ENCODE measurements at regions not wholly inside any gene's neighbourhood (a gene's known extent, or its start where the extent isn't known, plus 50 kb on each side); places are given as distances from the start of the nearest gene placed in this dataset.

GRCh38 chr4:89640620-89641366 is 196.2 kb downstream of the SNCA start:
- H3K4me2 ChIP-seq, result no peak overlapping the region

DNA sequence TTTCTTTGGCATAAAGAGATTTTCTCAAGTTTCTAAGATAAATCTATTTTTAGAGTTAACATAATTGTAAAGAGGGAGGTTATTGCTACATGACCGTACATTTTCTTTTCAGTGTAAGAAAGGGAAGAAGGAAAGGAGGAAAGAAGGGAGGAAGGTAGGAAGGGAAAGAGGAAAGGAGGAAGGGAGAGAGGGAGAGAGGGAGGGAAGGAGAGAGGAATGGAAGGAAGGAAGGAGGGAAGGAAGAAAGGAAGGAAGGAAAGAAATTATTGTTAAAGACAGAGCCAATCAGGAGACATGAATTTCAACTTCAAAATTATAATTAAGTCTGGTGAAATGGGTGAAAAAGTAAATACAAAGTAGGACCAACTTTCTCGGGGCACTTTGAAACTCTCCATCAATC is 197.6 kb downstream of the SNCA start:
- no peak overlapping the region for H3K4me2 ChIP-seq
- no peak overlapping the region for H3K27ac ChIP-seq
- H4K20me1 ChIP-seq, result no peaks in the 10 kb centered on the region
- H3K36me3 ChIP-seq, result no peaks in the 10 kb centered on the region
- H3K4me3 ChIP-seq, result no peak overlapping the region
- no peaks in the 10 kb centered on the region for H3K9me3 ChIP-seq (replicated peaks in 1 of 11)
- no peaks in the 10 kb centered on the region for H3K27me3 ChIP-seq
- H3K9ac ChIP-seq, result no peak overlapping the region
- H3K4me1 ChIP-seq, result no peaks in the 10 kb centered on the region
- no peak for TF ChIP-seq Cebpa-rat (IDR thresholded peaks at IDR 0.05)

More at GRCh38 chr4:89640620-89641366, 196.2 kb downstream of the SNCA start:
- H3K27ac ChIP-seq, result no peak overlapping the region
- H3K9ac ChIP-seq, result no peak overlapping the region
- H3K4me1 ChIP-seq, result no peaks in the 10 kb centered on the region
- TF ChIP-seq Cebpa-rat (IDR thresholded peaks at IDR 0.05), result no peak
- H3K36me3 ChIP-seq, result no peaks in the 10 kb centered on the region
- no peaks in the 10 kb centered on the region for H3K9me3 ChIP-seq (replicated peaks in 1 of 11)
- no peaks in the 10 kb centered on the region for H4K20me1 ChIP-seq
- H3K27me3 ChIP-seq, result no peaks in the 10 kb centered on the region
- H3K4me3 ChIP-seq, result no peak overlapping the region

GRCh38 chr4:89625599-89626293 is 211.2 kb downstream of the SNCA start:
- no peak overlapping the region for H3K9ac ChIP-seq
- no peak overlapping the region for H3K4me2 ChIP-seq
- H3K27me3 ChIP-seq, result no peaks in the 10 kb centered on the region
- no peaks in the 10 kb centered on the region for H4K20me1 ChIP-seq
- no peak for TF ChIP-seq Cebpa-rat (IDR thresholded peaks at IDR 0.05)
- no peaks in the 10 kb centered on the region for H3K9me3 ChIP-seq (replicated peaks in 1 of 11)
- H3K4me3 ChIP-seq, result no peak overlapping the region
- no peak overlapping the region for H3K27ac ChIP-seq
- H3K36me3 ChIP-seq, result no peaks in the 10 kb centered on the region
- H3K4me1 ChIP-seq, result peaks cover 0 to 8% (median 2%) of the 10 kb centered on the region in 10 experiments; a peak in 7 of 20 replicates

DNA sequence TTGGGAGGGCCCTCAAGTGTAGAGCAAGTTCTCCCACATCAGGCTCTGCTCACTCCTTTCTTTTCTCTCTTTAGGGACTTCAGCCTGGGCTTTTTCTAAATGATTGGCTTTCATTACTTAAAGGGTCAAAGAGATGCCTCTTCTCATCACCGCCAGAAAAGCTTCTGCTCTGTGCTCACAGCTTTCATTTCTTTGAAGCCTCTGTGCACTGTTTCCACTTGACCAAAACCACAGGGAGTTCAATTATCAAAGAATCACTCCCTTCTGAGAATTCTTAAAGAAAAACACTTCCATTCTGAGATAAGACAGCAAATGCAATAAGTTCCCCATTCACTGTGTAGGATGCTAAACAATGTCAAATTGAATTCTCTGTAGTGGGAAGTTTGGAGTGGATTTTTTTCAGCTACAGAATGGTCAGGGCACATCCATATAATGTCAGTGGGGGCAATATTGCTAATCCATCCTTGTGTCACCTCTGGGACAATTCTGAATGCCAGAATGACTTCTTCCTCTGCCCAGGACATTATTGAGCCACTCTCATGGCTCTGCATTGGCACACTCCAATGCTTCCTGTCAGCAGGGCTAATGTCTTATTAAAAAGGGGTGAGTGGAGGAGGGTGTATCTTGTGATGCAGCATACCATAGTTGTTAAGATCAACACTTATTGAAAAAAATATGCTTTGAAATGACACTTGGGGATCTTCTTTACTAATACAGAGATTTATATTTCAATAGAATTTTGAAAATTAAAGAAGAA is 217.6 kb downstream of the SNCA start:
- no peaks in the 10 kb centered on the region for H3K9me3 ChIP-seq (replicated peaks in 1 of 11)
- H3K4me2 ChIP-seq, result peak overlapping the region in 7 of 11 experiments; percentile 2 to 49 (median 25); a peak in 12 of 22 replicates
- H3K4me3 ChIP-seq, result no peak overlapping the region
- H3K4me1 ChIP-seq, result peaks cover 0 to 20% (median 11%) of the 10 kb centered on the region in 10 experiments; a peak in 10 of 20 replicates
- H3K9ac ChIP-seq, result no peak overlapping the region
- H3K36me3 ChIP-seq, result no peaks in the 10 kb centered on the region
- TF ChIP-seq Cebpa-rat (IDR thresholded peaks at IDR 0.05), result no peak
- no peaks in the 10 kb centered on the region for H3K27me3 ChIP-seq
- no peaks in the 10 kb centered on the region for H4K20me1 ChIP-seq
- no peak overlapping the region for H3K27ac ChIP-seq

GRCh38 chr4:89618151-89618550 is 218.8 kb downstream of the SNCA start:
- Histone ChIP-seq H3K27me3 (no peaks in the 10 kb centered on the region), H3K4me2 (peak overlapping the region in 6 of 11 experiments; percentile 2 to 45 (median 31); a peak in 6 of 22 replicates), H3K9me3 (replicated peaks in 1 of 11) (no peaks in the 10 kb centered on the region), H3K27ac (no peak overlapping the region), H3K4me1 (peaks cover 0 to 20% (median 11%) of the 10 kb centered on the region in 10 experiments; a peak in 10 of 20 replicates), H3K9ac (no peak overlapping the region), H4K20me1 (no peaks in the 10 kb centered on the region), H3K36me3 (no peaks in the 10 kb centered on the region), H3K4me3 (no peak overlapping the region)
- TF ChIP-seq Cebpa-rat (IDR thresholded peaks at IDR 0.05), result no peak

DNA sequence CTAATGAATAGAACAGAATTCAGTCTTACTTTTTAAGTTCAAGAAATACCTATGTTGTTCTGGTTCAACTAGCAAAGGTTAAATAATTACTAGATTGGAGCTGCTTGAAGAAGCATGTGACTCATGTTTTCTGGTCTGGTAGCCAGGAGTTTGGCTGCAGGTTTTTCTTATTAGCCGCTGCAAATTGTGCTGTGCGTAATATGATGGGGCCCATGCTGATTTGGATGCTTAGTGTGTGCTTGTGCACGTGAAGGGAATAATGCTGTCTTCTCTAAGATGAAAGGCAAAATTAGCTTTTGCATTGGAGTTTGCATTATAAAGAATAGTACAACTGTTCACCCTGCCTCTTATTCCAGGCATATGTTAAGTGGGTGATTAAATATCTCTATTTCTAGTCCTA is 219.6 kb downstream of the SNCA start:
- H3K27me3 ChIP-seq, result no peaks in the 10 kb centered on the region
- no peaks in the 10 kb centered on the region for H4K20me1 ChIP-seq
- H3K4me3 ChIP-seq, result no peak overlapping the region
- H3K4me1 ChIP-seq, result peaks cover 0 to 20% (median 11%) of the 10 kb centered on the region in 10 experiments; a peak in 10 of 20 replicates
- no peak overlapping the region for H3K9ac ChIP-seq
- H3K9me3 ChIP-seq (replicated peaks in 1 of 11), result no peaks in the 10 kb centered on the region
- no peak for TF ChIP-seq Cebpa-rat (IDR thresholded peaks at IDR 0.05)
- no peak overlapping the region for H3K4me2 ChIP-seq
- H3K27ac ChIP-seq, result no peak overlapping the region
- no peaks in the 10 kb centered on the region for H3K36me3 ChIP-seq

DNA sequence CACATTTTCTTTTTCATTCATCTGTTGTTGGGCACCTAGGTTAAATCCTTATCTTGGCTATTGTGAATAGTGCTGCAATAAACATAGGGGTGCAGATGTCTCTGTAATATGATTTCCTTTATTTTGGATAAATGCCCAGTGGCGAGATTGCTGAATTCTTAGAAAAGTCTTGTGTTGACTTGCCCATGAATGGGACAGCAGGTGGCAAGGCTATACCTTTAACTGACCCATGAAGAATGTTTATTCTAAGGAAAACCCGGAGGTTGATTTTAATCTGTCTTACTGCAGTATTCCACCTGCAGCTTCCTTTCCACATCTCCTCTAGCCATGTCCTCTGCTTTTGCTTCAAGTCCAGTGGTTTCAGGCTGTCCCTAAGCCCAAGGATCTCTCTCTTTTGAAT is 220.6 kb downstream of the SNCA start:
- Histone ChIP-seq H3K36me3 (no peaks in the 10 kb centered on the region), H3K27ac (no peak overlapping the region), H4K20me1 (no peaks in the 10 kb centered on the region), H3K9me3 (replicated peaks in 1 of 11) (no peaks in the 10 kb centered on the region), H3K4me1 (peaks cover 0 to 20% (median 11%) of the 10 kb centered on the region in 10 experiments; a peak in 10 of 20 replicates), H3K9ac (no peak overlapping the region), H3K4me3 (no peak overlapping the region), H3K4me2 (no peak overlapping the region), H3K27me3 (no peaks in the 10 kb centered on the region)
- TF ChIP-seq Cebpa-rat (IDR thresholded peaks at IDR 0.05), result no peak

GRCh38 chr4:89615051-89615450 is 221.9 kb downstream of the SNCA start:
- 0 out of 22 replicates have a peak, but pooled peaks cover 0 to 3% (median 0%) of the 10 kb centered on the region in 11 experiments for H3K9me3 ChIP-seq (replicated peaks in 1 of 11)

GRCh38 chr4:89614155-89614554 is 222.8 kb downstream of the SNCA start:
- no peak overlapping the region for H3K9ac ChIP-seq
- H3K27ac ChIP-seq, result no peak overlapping the region
- H3K4me2 ChIP-seq, result no peak overlapping the region
- no peaks in the 10 kb centered on the region for H3K36me3 ChIP-seq
- peaks cover 0 to 14% (median 8%) of the 10 kb centered on the region in 10 experiments; a peak in 10 of 20 replicates for H3K4me1 ChIP-seq
- no peaks in the 10 kb centered on the region for H3K27me3 ChIP-seq
- no peaks in the 10 kb centered on the region for H4K20me1 ChIP-seq
- H3K4me3 ChIP-seq, result no peak overlapping the region
- H3K9me3 ChIP-seq (replicated peaks in 1 of 11), result 0 out of 22 replicates have a peak, but pooled peaks cover 0 to 5% (median 0%) of the 10 kb centered on the region in 11 experiments
- TF ChIP-seq Cebpa-rat (IDR thresholded peaks at IDR 0.05), result no peak

More at GRCh38 chr4:89615051-89615450, 221.9 kb downstream of the SNCA start:
- Histone ChIP-seq H3K9ac (no peak overlapping the region), H3K4me3 (no peak overlapping the region), H3K4me1 (peaks cover 0 to 20% (median 11%) of the 10 kb centered on the region in 10 experiments; a peak in 10 of 20 replicates), H3K27ac (no peak overlapping the region), H3K36me3 (no peaks in the 10 kb centered on the region), H3K4me2 (no peak overlapping the region), H4K20me1 (no peaks in the 10 kb centered on the region), H3K27me3 (no peaks in the 10 kb centered on the region)
- no peak for TF ChIP-seq Cebpa-rat (IDR thresholded peaks at IDR 0.05)
